ENCODE measurements at regions not wholly inside any gene's neighbourhood (a gene's known extent, or its start where the extent isn't known, plus 50 kb on each side); places are given as distances from the start of the nearest gene placed in this dataset.

GRCh38 chr2:66852953-66853352, 418.0 kb downstream of the MEIS1 start:
- TF ChIP-seq EZH2 (IDR thresholded peaks at IDR 0.05; ENCODE audit: borderline replicate concordance, control insufficient read depth, low read depth, low read length) (no peak), CTCF (IDR thresholded peaks at IDR 0.05 in 2 of 3, conservative IDR thresholded peaks at IDR 0.05 in 1 of 3; ENCODE audit: control insufficient read depth in 2 of 3, extremely low read depth in 1 of 3, insufficient read depth in 1 of 3, low read depth in 3 of 3, low read length in 3 of 3) (no peak), TBL1XR1 (IDR thresholded peaks at IDR 0.05; ENCODE audit: low read depth, low read length) (no peak), MLLT1 (IDR thresholded peaks at IDR 0.05) (no peak), CREM (IDR thresholded peaks at IDR 0.05; ENCODE audit: low read depth) (no peak), POLR2A (IDR thresholded peaks at IDR 0.05; ENCODE audit: low read depth, low read length) (no peak)
- TF ChIP-seq, protein P1, sequence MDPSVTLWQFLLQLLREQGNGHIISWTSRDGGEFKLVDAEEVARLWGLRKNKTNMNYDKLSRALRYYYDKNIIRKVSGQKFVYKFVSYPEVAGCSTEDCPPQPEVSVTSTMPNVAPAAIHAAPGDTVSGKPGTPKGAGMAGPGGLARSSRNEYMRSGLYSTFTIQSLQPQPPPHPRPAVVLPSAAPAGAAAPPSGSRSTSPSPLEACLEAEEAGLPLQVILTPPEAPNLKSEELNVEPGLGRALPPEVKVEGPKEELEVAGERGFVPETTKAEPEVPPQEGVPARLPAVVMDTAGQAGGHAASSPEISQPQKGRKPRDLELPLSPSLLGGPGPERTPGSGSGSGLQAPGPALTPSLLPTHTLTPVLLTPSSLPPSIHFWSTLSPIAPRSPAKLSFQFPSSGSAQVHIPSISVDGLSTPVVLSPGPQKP (IDR thresholded peaks at IDR 0.05; ENCODE audit: low read depth, low read length) = no peak

Measured in GM12878 (cell line).